Stimulated activated CD8-positive, alpha-beta memory T cell treated with anti-CD3 and anti-CD28 coated beads, Interleukin-7, amount 100 ng/mL, for 4 hours (primary cell): ENCODE measurements at regions not wholly inside any gene's neighbourhood (a gene's known extent, or its start where the extent isn't known, plus 50 kb on each side); places are given as distances from the start of the nearest gene placed in this dataset.

ENCODE experiments used
- DNase-seq, 2 donors: peaks; one replicate each; pipeline ENCODE4 v3.0.0-alpha.2; 2020; ENCODE audit warnings: low read depth in 2 of 2

DNA sequence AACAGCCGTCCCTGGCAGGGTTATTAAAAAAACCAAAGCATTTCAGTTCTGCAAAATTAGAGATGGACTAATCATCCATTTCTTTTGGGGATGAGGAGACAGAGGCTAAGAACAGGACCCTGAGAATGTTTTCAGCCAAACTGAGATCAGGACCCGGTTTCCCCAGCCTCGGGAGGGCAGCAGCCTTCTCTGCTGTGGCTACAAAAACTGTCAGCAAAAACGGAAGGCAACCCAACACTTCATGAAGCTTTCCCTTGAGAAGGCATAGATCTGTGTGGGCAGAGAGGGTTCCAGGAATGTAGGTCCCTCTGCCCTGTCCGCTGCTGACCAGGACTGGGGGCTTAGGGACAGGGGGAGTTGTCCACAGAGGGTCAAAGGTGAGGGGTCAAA is 313.5 kb downstream of the TCERG1L start:
- DNase-seq = no peak

DNA sequence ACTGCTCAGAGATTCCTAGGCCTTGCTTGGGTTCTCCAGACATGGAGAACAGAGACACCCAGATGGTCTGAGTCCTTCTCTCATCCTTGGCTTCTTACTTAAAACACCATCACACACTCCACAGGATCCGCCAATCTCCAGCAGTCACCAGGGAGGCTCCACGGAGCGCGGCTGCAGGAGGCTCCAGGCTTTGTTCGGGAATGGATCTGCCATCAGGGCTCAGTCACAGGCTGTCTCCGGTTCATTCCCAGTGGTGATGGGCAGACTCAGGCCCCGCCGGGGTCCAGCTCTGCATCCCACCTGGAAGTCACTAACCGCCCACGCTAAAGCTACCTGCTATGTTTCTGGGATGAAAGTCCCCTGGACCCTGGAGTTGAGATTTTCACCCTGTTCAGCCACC is 312.9 kb downstream of the TCERG1L start:
- no peak for DNase-seq

DNA sequence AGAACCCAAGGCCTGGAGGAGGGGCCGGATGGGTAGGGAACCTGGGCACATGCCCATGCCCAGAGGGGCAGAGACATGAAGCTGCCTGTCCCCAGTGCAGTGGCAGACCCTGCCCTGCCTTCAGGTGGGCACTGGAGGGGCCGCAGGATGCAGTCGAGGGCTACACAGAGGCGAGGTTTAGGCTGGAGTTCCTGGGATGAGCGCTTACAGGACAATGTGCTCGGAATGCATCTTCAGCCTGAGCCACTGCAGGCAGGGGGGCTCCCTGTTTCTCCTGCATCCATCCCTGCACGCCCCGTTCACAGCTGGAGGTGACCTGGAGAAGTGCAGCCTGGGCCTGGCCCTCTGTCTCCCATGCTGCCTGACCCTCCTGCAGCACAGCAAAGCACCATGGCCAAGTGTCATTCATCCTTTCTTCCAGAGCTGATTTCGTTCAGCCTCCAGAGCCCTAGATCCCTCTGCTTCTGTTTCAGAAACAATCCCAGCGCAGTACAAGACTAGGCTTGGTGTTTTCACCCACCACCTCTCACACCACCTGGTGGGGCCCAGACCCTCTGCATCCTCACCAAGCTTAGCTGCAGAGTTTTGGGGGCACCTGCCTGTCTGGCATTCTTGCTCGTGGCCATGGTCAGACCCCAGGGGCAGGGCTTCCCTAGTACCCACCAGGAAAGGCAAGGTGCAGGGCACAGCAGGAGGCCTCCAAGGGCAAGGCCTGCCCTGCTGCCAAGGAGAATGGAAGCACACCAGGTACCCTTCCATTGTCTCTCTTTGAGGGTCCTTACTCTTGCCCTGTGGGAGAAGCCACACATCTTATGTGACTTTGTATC is 311.9 kb downstream of the TCERG1L start:
- DNase-seq = no peak

DNA sequence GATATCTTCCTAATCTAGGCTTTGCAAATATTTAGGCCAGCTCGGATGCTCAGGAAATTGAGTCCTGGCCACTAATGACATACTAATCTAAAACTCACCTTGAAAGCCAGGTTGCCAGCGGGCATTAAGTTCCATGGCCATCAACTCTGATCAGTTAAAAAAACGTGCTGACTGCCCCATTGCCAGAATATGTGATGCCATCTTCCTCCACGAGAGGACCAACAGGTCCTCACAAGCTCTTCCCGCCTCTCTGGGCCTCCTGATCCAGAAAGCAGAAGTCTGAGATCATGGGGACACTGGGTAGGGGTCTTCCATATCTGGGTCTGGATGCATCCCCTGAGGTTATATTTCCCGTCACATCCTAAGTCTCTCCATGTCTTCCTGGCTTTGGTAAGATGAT is 311.3 kb downstream of the TCERG1L start:
- no peak for DNase-seq

DNA sequence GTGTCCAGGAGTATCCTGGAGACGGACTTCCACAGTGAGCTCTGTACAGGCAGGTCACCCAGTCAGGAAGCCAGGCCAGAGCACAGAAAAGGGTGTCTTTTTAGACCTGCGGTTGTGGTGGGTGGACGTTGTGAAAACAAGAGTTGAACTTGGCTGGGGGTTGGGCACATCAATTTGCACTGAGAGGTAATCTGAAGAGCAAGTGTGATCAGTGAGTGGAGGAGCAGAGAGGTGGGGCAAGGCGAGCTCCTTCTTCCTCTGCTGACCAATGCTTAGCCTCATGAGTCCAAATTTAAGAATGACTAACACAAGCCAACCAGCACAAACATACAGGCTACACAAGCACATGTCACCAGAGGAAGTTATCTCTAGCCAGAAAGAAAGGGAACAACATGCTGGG is 310.8 kb downstream of the TCERG1L start:
- DNase-seq = no peak

DNA sequence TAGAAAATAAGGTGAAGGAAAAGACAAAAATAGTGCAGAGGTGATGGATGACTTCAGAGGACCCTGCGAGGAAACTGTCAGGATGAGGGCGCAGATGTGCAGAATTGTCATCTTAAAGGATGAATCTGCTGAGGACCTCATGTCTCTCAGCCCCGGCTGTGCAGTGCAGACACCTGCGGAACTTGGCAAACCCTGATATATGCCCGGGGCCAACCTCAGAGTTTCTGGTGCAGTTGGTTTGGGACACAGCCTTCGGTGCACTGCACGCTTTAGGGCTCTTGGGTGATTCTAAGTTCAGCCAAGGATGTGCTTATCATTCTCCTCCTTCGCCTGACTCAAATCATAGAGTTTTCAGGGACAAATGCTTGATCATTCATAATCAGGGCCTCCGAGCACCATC is 310.1 kb downstream of the TCERG1L start:
- DNase-seq = no peak

DNA sequence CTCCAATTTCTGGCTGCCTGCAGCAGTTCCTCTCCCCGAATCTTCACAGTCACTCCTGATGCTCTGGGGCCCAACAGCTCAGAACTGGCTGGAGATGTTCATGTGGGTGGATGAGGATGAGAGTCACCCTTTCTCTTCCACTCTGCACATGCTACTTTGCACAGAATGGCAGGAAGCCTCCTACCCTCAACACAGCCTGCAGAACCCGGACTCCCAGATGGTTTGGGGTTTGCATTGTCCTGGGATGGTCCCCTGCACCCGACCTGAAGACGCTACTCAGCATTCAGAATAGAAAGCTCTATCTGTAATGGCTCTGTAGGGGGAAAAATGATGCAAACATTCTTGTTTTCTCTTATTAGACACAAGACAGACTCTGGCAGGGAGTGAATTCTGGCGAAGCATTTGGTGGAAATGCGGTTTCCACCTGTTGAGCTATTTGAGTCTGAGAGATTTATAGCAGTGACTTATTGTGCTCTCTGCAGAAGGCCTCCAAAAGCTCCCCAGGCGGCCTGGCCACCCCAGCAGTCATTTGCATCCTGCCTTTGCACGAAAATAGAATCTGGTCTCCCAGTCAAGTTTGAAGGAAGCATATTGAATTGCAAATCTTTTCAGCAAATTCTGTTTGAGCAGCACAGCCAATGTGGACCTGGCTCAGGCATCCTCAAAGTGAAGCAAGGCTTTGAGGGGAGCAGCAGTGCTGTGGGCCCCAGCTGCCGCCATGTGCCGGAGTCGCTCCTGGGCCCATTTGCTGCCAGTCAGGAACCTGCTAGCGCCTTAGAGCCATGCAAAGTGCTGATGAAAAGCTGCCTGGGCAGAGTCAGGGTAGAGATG is 309.3 kb downstream of the TCERG1L start:
- no peak for DNase-seq

DNA sequence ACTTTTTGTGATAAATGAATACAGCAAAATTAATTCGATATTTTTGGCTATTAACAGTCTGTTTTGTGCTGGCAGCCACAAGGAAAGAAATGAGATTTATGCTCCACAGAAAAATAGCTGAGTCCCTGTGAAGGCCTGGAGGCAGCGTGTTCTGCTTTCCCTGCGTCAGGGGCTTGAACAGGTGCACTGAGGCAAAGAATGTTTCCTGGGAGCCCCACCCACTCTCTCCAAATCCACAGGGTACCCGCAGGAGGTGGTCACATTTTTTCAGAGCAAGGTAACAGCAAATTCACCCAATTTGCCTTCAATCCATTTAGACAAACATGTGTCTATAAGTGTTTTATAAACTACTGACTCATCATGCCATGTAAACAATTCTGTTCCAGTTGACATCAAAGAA is 308.1 kb downstream of the TCERG1L start:
- no peak for DNase-seq

DNA sequence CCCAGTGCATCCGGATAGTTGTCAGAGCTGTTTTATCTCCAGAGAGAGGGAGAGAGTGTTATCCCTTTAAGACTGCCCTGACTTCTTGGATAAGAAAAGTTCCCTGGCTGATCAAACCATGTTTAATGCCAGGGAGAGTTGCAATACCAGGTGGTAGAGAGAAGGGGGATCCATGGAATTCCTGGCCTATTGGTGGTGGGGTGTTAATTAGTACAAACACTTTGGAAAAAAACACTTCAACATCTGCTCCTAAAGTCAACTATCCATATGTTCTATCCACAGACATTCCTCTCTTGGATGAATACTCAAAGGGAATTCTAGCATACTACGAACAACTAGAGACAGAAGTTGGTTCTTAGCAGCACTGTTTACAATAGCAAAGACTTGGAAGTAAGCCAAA is 307.2 kb downstream of the TCERG1L start:
- DNase-seq = no peak

DNA sequence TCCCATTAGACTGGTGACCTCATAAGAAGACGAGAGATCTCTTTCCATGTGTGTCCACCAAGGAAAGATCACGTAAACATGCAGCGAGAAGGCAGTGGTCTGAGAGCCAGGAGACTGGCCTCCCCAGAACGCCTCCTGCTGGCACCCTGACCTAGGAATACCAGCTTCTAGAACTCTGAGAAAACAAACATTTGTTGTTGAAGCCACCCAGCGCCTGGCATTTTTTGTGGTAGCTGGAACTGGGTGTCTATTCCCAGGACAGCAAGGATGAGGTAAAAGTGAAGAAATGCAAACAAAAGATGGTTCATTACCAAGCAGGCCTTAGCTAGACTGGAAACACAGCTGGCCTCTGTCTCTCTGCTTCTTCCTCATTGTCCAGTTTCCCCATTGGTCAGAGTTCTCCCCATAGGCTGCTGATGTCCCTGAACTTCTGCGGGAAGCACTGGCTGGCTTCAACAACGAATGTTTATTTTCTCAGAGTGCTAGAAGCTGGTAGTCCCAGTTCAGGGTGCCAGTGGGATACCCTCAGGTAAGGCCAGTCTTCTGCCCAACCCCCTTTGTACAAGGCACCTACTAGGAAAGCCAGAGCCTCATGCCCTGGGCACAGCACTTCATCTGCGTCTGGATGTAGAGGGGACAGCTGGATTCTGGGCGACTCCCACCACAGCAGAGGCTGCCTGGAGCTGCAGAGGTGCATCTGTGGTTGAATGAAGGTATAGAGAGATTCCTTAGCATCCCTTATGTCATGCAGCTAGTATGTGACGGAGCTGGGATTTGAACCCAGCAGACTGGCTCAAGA is 304.9 kb downstream of the TCERG1L start:
- no peak for DNase-seq

DNA sequence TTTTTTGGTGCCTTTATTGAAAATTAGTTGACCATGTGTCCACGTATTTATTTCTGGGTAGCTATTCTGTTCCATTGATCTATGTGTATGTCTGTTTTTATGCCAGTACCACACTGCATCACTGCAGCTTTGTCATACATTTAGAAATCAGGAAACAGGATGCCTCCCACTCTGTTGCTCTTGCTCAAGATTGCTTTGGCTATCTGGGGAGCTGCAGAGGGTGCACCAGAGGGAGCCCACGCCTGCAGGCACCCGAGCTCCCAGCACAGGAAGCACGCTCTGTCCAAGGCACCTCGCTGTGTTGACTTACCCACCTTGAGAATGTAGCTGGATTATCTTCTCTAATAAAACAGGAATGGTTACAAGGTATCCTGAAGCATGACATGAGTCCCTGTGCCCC is 301.7 kb downstream of the TCERG1L start:
- DNase-seq = no peak

DNA sequence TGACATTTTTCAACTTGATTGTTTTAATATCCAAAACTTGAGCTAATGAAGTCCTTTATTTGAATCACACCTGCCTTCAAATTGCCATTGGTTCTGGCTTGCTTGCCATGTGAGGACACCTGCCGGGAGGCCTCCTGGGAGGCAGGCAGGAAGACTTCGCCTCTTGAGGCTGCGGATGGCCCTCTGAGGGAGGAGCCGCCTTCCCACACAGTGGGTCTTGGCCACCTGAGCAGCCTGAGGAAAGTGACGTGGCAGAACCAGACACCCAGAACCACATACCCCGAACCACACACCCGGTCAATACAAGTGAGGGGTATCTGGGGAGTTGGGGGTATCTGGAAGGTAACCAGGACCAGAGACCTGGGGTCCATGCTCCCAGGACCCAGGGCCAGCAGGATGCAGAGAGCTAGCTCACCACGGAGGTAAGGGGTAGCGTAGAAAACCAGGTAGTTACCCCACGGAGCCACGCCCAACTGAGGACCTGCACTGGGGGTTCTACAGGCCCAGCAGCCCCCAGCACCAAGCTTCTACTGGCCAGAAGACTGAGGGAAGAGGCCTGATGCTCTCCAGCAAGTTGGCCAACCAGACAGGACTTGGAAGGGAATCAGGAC is 300.5 kb downstream of the TCERG1L start:
- DNase-seq = no peak

DNA sequence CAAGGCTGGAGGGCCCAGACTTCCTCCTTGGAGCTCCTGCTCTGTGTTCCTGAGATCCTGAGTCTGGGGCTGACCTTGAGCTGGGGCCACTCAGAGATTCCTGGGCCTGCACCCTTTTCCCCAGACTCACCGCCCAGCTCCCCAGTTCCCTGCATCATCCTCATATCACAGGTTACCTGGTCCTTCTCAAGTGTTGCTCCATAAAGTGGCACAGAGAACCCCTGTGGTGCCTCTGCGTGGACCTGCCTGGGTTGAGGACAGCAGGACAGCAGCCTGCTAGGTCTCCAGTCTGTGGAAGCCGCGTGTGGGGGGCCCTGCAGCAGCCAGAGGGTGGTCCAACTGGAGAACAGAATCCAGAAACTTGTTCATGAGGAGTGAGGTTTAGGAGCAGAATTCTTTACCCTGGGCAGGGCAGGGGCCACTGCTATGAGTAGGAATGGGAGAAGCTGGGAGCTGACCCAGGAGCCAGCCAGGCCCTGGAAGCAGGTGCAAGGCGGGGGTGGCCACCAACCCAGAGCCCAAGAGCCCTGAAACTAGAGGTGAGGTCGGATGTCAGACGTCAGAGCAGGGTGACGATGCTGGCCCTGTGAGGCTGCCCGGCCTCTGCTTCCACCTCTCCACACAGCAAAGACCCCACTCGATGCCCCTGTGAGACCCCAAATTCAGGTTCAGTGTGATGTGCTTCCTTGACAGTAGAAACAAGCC is 299.4 kb downstream of the TCERG1L start:
- no peak for DNase-seq

DNA sequence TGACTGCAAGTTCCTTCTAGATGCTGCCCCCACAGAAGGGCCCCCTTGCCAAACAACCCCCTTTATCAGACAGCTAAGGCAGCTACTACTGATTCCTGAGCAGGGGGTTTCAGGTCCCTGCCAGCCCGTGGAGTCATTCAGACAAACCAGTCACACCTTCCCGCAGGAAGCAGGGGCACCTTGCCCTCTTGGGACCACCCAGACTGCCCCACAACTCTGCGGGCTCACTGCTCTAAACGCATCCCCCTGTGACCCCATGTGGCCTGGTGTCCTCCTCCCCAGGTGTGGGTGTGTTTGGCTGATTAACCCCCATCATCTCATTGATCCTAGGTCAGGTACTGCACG is 298.9 kb downstream of the TCERG1L start:
- no peak for DNase-seq

DNA sequence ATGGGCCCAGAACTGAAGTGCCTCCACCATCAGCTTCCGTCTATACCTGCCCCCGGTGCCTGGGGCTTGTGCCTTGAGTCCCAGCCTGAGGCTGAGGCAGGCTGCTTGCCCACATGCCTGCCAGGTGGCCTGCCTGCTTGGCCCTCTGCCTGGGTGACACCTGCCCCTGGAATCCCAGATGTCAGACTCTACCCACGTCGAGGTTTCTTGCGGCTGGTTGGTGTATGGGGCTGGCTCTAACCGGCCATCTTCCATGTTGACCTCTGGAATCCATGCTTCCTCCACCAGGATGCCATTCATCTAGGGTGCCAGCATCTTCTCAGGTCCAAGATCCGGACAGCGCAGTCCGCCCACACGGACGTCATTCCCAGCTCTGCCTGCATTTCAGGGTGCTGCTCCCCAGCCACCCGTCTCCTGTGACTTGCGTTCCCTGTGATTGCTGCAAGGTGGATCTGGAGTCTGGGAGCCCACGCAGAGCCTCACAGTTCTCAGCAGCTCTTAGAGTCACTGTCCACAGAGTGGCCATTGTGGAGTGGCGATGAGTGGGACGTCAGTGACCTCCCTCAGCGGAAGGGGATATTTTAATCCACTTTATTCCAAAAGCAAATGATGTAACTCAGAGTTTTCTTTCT is 298.1 kb downstream of the TCERG1L start:
- no peak for DNase-seq

DNA sequence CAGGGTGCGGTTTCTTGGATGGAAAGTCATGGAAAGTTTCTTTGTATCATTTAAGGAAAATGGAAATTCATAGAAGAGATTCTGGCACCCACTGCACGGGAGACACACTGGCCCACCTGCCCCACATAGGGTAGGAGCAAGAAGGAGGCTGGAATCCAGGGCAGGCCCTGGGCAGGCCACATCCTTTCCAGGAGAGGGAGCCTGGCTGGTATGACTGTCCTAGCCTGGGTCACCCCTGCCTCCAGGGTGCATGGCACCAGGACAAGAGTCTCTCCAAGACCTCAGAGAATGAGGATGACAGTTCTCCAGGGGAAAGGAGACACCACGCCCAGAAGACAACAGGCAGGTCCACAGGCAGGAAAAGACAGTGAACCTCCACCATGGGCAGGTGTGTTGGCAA is 297.2 kb downstream of the TCERG1L start:
- DNase-seq = no peak

DNA sequence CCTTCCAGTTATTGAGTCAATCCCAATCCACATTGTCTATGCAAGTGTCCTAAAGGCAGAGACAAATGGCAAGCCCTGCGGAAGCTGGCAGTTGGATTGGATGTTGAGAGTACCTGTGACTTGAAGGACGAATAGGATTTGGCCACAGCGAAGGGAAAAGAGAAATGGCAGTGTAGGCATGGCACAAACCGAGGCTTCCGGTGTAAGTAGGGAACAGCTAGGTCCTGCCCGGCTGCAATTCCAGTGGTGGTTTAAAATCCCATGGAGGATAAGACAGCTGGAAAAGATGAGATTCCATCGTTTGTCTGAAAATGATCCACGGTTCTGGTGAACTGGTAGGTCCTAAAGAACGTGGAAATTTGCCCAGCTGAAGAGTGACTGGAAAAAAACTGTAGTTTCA is 296.2 kb downstream of the TCERG1L start:
- DNase-seq = no peak

DNA sequence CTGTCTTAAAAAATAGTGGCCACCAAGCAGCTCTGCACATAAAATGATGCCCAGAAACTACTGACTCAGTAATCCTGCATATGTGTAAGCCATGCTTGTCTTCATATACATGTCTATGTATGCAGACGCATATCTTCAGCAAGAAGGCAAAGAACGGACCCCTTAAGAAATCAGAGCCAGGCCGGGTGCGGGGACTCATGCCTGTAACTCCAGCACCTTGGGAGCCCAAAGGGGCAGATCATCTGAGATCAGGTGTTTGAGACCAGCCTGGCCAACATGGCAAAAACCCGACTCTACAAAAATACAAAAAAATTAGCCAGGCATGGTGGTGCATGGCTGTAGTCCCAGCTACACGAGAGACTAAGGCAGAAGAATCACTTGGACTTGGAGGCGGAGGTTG is 295.0 kb downstream of the TCERG1L start:
- DNase-seq = no peak

DNA sequence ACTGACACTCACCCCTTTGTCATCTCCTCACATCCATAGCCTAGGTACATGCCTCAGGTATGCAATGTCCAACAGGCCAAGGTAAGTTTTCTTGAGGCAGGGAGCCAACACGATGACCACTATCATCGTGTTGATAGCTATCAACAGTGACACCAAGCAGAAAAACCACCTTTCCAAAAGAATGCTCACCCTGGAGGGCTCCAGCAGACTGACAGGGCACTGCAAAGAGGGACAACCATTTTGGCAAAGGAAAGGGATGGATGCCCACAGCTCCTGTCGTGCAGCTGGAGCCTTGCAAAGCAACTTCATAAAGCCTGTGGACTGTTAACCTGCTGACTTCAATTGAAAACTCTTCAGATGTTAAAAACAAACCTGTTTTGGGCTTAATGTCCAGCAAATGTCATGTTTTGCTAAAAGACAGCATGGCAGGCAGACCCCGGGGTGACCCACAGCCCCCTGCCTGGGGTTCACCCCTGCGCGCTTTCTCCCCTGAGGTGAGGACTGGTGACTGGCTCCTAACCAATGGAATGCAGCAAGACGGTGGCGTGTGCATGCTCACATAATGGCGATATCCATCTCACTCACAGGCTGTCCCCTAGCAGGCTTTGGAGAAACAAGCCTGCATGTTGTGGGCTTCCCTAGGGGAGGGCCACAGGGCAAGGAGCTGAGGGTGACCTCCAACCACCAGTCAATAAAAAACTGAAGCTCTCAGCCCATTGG is 293.8 kb downstream of the TCERG1L start:
- DNase-seq = no peak

DNA sequence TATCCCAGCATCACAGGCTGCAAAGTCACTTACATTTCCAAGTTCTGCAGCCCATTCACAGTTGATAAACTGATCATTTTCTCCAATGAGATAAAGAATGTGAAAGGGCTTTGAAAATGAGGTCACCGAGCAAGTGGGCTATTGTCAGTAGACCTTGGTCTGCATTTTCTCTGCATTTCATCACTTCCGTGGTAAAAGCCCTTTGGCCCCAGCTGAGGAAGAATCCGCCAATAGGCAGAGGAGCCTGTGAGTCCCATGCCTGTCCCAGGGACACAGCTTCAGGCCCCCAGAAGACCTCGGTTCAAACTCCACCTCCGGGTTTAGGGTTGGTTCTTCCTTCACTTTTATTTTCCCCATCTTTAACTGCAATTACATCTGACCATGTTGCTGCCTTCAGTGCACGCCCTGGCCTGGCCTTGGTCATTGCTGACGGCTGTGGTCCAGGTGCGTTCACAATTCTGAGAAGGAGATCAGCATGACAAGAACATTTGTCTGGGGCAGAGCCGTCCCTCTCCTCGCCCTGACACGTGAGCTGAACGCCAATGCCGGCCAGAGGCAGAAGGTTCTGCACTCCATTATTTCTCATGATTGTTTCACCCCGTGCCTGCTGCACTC is 292.5 kb downstream of the TCERG1L start:
- DNase-seq = no peak
